Caco-2 (cell line): ENCODE measurements at regions not wholly inside any gene's neighbourhood (a gene's known extent, or its start where the extent isn't known, plus 50 kb on each side); places are given as distances from the start of the nearest gene placed in this dataset.

Source experiments
- BruUV-seq: library from RNA; stranded (reverse); fragments of 400-500 nt; replicated peaks from 2 replicates; lab custom pipeline; 2021; lab: Mats Ljungman, UMichigan
- CTCF ChIA-PET: fragments of 300-600 bp; sonication (Branson Sonifier 250); formaldehyde crosslinking; loops from one replicate; lab custom pipeline; 2022; ENCODE audit warnings: antibody characterized with exemption; lab: Charles Lee
- POLR2A ChIA-PET: fragments of 300-600 bp; sonication (Branson Sonifier 250); formaldehyde crosslinking; loops from one replicate; lab custom pipeline; 2022; ENCODE audit warnings: antibody characterized with exemption; lab: Charles Lee
- DNase-seq, 2 experiments: peaks; one replicate each; pipeline versions ENCODE4 v3.0.0 to v3.0.0-alpha.2; 2020 to 2022
- H3K27me3 ChIP-seq: replicated peaks from 2 replicates; pipeline ENCODE4 v1.6.0; 2011; ENCODE audit warnings: low read length; ENCODE audit not compliant: control insufficient read depth, insufficient read depth
- H3K36me3 ChIP-seq: 2 replicates; pipeline ENCODE4 v1.5.1; 2011; ENCODE audit warnings: low read length; ENCODE audit not compliant: control insufficient read depth, insufficient read depth
- H3K4me1 ChIP-seq: fragments of 250-450 bp; sonication (Bioruptor Pico); 2 replicates; pipeline ENCODE4 v1.5.1; 2020; ENCODE audit warnings: mild to moderate bottlenecking
- H3K4me3 ChIP-seq: 2 replicates; pipeline ENCODE4 v1.5.1; 2011; ENCODE audit warnings: low read depth, mild to moderate bottlenecking, control low read depth, low read length
- H3K9me3 ChIP-seq: fragments of 250-450 bp; sonication (Bioruptor Pico); 2 replicates; pipeline ENCODE4 v1.5.1; 2020; ENCODE audit warnings: mild to moderate bottlenecking, moderate library complexity
- H3K27ac Mint-ChIP-seq: one replicate; pipeline ENCODE4 v1.8.0; 2022; ENCODE audit warnings: mixed read lengths; ENCODE audit not compliant: unreplicated experiment
- H3K27me3 Mint-ChIP-seq: one replicate; pipeline ENCODE4 v1.8.0; 2022; ENCODE audit warnings: mixed read lengths; ENCODE audit not compliant: insufficient read depth, unreplicated experiment
- H3K36me3 Mint-ChIP-seq: one replicate; pipeline ENCODE4 v1.8.0; 2022; ENCODE audit warnings: mild to moderate bottlenecking, mixed read lengths; ENCODE audit not compliant: insufficient read depth, unreplicated experiment
- H3K4me1 Mint-ChIP-seq: one replicate; pipeline ENCODE4 v1.8.0; 2022; ENCODE audit warnings: low read depth, mixed read lengths; ENCODE audit not compliant: unreplicated experiment
- H3K4me3 Mint-ChIP-seq: one replicate; pipeline ENCODE4 v1.8.0; 2022; ENCODE audit warnings: mild to moderate bottlenecking, moderate library complexity, mixed read lengths; ENCODE audit not compliant: unreplicated experiment
- H3K9me3 Mint-ChIP-seq: one replicate; pipeline ENCODE4 v1.8.0; 2022; ENCODE audit warnings: mixed read lengths; ENCODE audit not compliant: unreplicated experiment
- CTCF ChIP-seq, 2 experiments: fragments of 200-600 bp in 1 of 2; IDR thresholded peaks; 1 replicate in 1 of 2; 2 replicates in 1 of 2; pipeline versions ENCODE4 v1.5.1 to v1.8.0; 2011 to 2022; ENCODE audit warnings: antibody characterized with exemption in 1 of 2, control low read depth in 1 of 2, inconsistent platforms in 1 of 2, low read depth in 1 of 2, low read length in 1 of 2, mild to moderate bottlenecking in 1 of 2, moderate library complexity in 1 of 2; ENCODE audit not compliant: insufficient read depth in 1 of 2, severe bottlenecking in 1 of 2, unreplicated experiment in 1 of 2
- intact Hi-C: fragments of 100-400 bp; cut with micrococcal nuclease; formaldehyde crosslinking; loops from one replicate; pipeline ENCODE4 v1.10.0; 2022; ENCODE audit not compliant: unreplicated experiment

DNA sequence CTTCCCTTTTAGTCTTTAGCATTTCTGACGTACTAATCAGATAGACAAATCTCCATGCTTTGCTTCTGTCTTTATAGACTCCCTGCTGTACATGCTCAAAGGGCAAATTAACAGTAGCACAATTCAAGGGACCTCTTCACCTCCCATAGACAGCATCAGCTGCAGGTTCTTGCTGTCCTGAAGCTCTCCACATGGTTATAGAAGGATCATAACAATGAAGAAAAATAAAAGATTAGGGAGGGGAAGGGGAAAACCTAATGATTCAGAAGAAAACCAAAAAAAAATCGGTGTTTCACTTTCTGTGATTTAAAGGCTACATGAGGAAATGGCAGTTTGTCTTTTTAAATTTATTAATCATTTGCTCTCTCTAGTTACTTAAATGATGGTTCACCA lies 155.5 kb downstream of the PTCSC3 start:
- no TSS peak for BruUV-seq
- Mint-ChIP-seq H3K4me1 (no peaks in the 10 kb centered on the region), H3K36me3 (no peaks in the 10 kb centered on the region), H3K27ac (no peak overlapping the region), H3K9me3 (no peaks in the 10 kb centered on the region), H3K4me3 (no peak overlapping the region), H3K27me3 (peaks cover 18% of the 10 kb centered on the region)
- no peaks in the 10 kb centered on the region for H3K4me1 ChIP-seq
- no peak for TF ChIP-seq CTCF (IDR thresholded peaks at IDR 0.05; ENCODE audit: insufficient read depth in 1 of 2, low read depth in 1 of 2, low read length in 1 of 2, severe bottlenecking in 1 of 2, unreplicated experiment in 1 of 2)
- no peak overlapping the region for H3K4me3 ChIP-seq
- no peaks in the 10 kb centered on the region for H3K9me3 ChIP-seq
- ChIA-PET POLR2A (no interaction called here), CTCF (no interaction called here)
- intact Hi-C loops, result no loop called here
- H3K36me3 ChIP-seq, result no peaks in the 10 kb centered on the region
- H3K27me3 ChIP-seq, result no peaks in the 10 kb centered on the region; the same call in 1 of the 2 replicates
- DNase-seq, result no peak

DNA sequence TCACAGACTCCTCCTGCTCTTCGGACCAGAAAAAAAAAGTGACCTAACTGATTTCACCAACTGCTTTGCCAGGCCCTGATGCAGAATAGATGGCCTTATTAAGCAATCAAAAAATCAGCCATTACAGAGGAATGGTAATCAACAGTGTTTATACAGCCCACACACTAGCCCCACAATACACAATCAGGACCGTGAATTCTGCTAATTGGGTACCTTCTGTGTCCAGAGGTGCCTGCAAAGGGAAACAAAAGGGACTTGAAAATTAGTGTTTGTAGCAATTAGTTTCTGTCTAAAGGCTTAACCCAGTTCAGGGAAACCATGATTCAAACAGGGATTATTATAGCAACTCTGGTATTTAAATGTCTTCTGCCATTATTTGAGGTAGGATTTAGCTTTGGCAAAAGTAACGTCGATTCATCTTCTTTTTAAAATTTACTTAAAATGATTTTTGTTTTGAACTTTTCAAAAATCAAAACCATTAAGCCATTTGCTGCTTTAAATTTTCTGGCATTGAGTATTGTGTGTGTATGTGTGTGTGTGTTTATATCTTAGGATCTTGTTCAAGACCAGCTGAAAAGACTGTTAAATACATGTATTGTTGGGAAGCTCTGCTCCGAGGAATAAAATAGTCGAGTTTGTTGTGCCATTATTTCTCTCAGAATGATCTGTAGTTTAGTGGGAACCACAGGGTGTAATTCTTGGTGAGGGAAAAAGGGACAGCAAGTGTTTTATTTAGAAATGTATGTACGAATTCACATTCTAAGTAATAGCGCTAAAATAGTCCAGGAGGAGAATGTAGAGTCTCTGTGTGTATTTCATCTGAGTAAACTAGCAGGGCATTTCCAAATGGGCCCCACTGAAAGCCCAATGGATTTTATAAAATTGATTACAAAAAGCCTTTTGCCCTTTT lies 156.1 kb downstream of the PTCSC3 start:
- H3K27me3 Mint-ChIP-seq, result peaks cover 18% of the 10 kb centered on the region
- H3K4me3 ChIP-seq, result no peak overlapping the region
- no peak for DNase-seq
- no peaks in the 10 kb centered on the region for H3K4me1 Mint-ChIP-seq
- no peak overlapping the region for H3K4me3 Mint-ChIP-seq
- CTCF ChIA-PET, result no interaction called here
- BruUV-seq, result no TSS peak
- H3K4me1 ChIP-seq, result no peaks in the 10 kb centered on the region
- H3K9me3 ChIP-seq, result no peaks in the 10 kb centered on the region
- intact Hi-C loops, result no loop called here
- no peaks in the 10 kb centered on the region for H3K36me3 ChIP-seq
- H3K36me3 Mint-ChIP-seq, result no peaks in the 10 kb centered on the region
- POLR2A ChIA-PET, result no interaction called here
- no peaks in the 10 kb centered on the region for H3K9me3 Mint-ChIP-seq
- no peak overlapping the region for H3K27ac Mint-ChIP-seq
- no peaks in the 10 kb centered on the region; the same call in 1 of the 2 replicates for H3K27me3 ChIP-seq
- TF ChIP-seq CTCF (IDR thresholded peaks at IDR 0.05; ENCODE audit: insufficient read depth in 1 of 2, low read depth in 1 of 2, low read length in 1 of 2, severe bottlenecking in 1 of 2, unreplicated experiment in 1 of 2), result no peak

- Histone ChIP-seq H3K4me3 (no peak overlapping the region), H3K4me1 (no peaks in the 10 kb centered on the region), H3K36me3 (no peaks in the 10 kb centered on the region), H3K27me3 (no peaks in the 10 kb centered on the region; the same call in 1 of the 2 replicates), H3K9me3 (no peaks in the 10 kb centered on the region)
- Mint-ChIP-seq H3K4me1 (no peaks in the 10 kb centered on the region), H3K4me3 (no peak overlapping the region), H3K27ac (no peak overlapping the region), H3K9me3 (no peaks in the 10 kb centered on the region), H3K36me3 (no peaks in the 10 kb centered on the region), H3K27me3 (peaks cover 13% of the 10 kb centered on the region)
- ChIA-PET CTCF (no interaction called here), POLR2A (no interaction called here)
- intact Hi-C loops, result no loop called here
- no peak for TF ChIP-seq CTCF (IDR thresholded peaks at IDR 0.05; ENCODE audit: insufficient read depth in 1 of 2, low read depth in 1 of 2, low read length in 1 of 2, severe bottlenecking in 1 of 2, unreplicated experiment in 1 of 2)
- no peak for DNase-seq
- no TSS peak for BruUV-seq
Observed at GRCh38 chr14:36019126-36019525, 157.4 kb downstream of the PTCSC3 start.
